Fibroblast of mammary gland (primary cell): ENCODE measurements at regions not wholly inside any gene's neighbourhood (a gene's known extent, or its start where the extent isn't known, plus 50 kb on each side); places are given as distances from the start of the nearest gene placed in this dataset.

Source experiments
- DNase-seq: peaks from one replicate; pipeline ENCODE4 v3.0.0-alpha.2; 2010; ENCODE audit warnings: low read depth
- H3K4me3 ChIP-seq: 2 replicates; pipeline ENCODE4 v1.5.1; 2011; ENCODE audit warnings: low read depth, mild to moderate bottlenecking, low read length, moderate library complexity; ENCODE audit not compliant: control insufficient read depth
- CTCF ChIP-seq: conservative IDR thresholded peaks from 2 replicates; pipeline ENCODE4 v1.5.1; 2011; ENCODE audit warnings: low read depth, low read length, inconsistent platforms; ENCODE audit not compliant: control insufficient read depth, insufficient read depth

DNA sequence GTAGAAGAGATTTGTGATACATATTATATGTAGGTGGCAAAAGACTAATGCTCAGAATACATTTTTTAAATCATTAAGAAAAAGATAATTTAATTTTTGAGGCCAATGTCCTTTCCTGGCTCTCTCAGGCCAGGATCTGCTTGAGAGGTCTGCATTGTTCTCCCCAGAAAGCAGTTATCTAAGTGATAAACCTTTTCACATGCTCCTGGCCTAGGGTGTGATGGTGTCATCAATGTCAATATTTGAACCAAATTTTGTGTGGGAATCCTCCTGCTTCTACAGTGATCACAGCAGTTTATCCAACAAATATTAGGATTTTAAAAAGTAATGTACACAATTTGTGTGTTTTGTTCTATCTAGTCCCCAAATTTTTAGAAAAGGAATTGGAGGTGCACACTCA is 166.6 kb downstream of the DIRAS2 start:
- no peak for TF ChIP-seq CTCF
- no peak for DNase-seq
- no peak overlapping the region for H3K4me3 ChIP-seq

DNA sequence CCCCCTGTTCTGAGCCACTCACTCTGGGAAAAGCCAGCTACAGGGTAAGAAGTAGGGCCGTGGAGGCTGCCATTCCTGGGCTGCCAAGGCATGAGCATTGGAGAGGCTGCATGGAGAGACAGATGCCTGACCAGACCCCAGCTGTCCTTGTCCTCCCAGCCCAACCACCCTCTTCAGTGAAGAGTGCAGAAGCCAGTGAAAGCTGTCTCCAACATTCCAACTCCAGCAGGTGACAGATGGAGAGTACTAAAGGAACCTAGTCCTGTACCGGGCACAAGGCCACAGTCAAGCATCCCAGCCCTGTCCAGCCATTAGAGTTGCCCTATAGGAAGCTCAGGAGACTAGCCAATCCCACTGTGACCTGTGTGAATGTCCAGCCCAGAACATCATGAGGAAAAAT is 165.1 kb downstream of the DIRAS2 start:
- no peak for TF ChIP-seq CTCF
- DNase-seq: no peak
- no peak overlapping the region for H3K4me3 ChIP-seq

DNA sequence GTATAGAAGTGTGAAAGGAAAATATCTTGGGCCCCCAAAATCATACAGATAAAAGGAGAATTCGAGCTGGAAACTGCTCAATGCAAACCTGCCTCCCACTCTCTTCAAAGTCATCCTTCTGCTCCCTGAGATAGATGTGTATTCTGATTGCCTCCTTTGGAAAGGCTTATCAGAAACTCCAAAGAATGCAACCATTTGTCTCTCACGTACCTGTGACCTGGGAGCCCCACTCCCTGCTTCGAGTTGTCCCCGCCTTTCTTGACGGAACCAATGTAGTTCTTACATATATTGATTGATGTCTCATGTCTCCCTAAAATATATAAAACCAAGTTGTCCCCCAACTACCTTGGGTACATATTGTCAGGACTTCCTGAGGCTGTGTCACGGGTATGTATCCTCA is 163.8 kb downstream of the DIRAS2 start:
- no peak for DNase-seq
- TF ChIP-seq CTCF: no peak
- no peak overlapping the region for H3K4me3 ChIP-seq

GRCh38 chr9:90485028-90485427 is 157.6 kb downstream of the DIRAS2 start:
- DNase-seq: no peak
- no peak overlapping the region for H3K4me3 ChIP-seq
- no peak for TF ChIP-seq CTCF

DNA sequence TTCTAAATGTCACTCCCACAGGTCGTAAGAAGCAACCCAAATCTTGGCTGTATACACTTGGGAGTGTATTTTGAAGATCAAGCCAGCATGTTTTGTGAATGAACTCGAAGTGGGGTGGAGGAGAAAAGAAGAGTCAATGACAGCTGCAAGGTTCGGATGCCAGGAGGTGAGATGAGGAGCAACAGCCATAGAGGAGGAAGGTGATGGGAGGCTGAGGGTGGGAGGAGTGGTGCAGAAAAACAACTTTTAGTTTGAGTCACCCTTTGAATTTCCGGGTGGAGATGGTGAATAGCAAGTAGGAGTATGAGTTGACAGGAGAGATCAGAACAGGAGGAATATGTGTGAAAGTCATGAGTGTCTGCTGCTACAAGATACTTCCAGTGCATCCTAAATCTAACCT is 153.6 kb downstream of the DIRAS2 start:
- no peak overlapping the region for H3K4me3 ChIP-seq
- TF ChIP-seq CTCF: no peak
- no peak for DNase-seq

DNA sequence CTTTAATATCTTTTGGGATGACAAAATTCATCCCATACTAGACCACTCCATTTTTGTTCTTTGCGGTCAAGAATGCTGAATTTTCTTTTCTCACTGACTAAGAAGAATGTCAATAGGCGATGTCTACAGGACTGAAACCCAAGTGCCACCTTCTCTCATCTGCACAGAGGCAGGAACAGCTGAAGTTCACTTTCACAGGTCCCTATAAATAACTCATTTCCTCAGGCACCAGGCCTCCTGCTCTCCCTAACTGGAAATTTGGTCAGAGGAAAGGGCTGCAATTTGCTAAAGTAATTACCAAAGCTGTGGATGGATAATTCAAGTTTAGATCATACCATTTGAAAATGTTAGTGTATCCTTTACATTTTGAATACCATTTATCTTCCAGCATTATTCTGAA is 142.9 kb downstream of the DIRAS2 start:
- no peak overlapping the region for H3K4me3 ChIP-seq
- no peak for TF ChIP-seq CTCF
- DNase-seq: no peak

DNA sequence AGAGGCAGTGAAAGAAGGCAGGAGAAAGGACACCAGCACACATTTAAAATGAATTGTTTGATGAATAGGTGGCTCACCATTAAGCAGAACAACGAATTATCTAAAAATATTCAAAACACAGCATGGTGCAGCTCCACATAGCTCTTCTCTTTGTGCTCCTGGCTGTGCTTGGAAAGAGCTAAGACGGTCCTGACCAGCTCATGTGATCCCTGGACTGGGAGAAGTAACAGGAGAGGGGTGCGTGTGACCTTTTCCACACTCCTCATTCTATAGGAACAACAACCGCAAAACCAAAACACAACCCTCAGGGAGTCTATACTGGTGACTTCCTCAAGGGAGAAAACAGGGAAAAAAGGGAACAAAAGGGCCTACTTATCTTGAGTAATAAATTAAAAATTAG is 140.5 kb downstream of the DIRAS2 start:
- no peak overlapping the region for H3K4me3 ChIP-seq
- TF ChIP-seq CTCF: no peak
- DNase-seq: no peak
